ENCODE measurements at regions not wholly inside any gene's neighbourhood (a gene's known extent, or its start where the extent isn't known, plus 50 kb on each side); places are given as distances from the start of the nearest gene placed in this dataset.

DNA sequence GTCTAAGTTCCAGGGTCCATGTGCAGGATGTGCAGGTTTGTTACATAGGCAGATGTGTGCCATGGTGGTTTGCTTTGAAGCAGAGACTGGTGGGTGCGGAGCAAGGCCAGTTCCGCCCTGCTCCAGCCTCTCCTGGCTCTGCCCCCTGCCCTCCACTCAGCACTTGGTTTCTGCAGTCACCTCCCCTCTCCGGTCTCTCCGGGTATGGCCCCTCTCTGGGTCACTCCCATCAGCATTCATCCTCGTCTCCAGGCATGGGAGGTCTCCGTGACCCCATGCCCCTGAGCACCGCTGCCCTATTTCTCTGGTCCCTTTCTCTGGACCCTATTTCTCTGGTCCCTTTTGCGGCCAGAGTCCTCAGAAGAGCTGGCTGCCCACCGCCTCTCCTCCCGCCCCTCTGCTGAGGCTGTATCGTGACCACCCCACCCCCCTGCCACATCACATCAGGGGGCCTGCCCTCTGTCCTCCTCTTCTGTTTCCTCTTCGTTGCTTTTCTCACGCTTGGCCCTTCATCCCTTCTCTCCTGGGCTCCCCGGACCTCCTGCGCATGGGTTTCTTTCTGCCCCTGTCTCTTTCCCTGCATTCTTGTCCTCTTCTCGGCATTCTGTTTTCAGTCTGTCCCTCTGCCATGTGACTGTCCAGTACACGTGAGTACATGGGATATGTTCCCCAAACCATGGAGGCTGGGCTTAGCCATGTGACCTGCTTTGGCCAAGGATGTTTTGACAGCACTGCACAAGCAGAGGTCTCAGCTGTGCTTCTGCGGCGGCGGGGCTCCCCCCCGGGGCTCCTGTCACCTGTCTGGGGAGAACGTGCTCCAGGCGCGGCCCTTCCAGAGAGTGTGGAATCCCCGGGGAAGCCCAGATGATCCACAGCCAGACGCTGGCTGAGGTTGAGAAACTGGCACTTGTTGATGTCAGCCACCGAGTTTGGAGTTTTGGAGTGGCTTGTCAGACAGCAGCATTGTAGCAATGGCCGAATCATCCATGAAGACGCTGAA lies 54.4 kb upstream of the C1orf174 start:
- no peak for DNase-seq
- TF ChIP-seq POLR2A (IDR thresholded peaks at IDR 0.05; ENCODE audit: low read length) (no peak), GATA1 (IDR thresholded peaks at IDR 0.05; ENCODE audit: low read depth, low read length) (no peak)

DNA sequence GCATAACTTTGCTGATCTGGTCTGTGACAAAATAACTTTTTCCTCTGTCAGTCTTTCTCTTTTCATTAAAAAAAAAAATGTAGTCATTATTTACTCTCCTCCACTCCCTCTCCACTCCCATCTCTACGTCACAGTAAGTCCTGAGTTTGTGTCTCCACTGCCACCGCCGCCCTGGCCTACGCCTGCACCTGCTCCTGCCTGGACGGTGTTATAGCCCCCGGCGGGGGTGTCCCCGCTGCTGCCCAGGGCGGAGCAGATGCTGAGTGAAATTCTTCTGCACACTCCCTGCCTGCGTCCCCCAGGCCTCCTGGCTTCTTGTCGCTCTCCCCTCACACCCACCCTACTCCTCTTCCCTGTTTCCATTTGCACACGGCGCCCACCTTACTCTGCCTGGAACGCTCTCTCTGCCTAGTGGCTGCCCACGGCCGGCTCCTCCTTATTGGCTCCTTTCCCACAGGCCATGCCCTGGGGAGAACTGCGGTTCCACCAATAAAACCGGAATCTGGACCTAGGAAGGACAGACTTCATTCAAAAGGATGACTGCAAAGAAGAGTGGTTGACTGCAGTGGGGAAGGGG lies 55.2 kb upstream of the C1orf174 start:
- no peak for DNase-seq
- TF ChIP-seq POLR2A (IDR thresholded peaks at IDR 0.05; ENCODE audit: low read length): no peak
- no peak for TF ChIP-seq GATA1 (IDR thresholded peaks at IDR 0.05; ENCODE audit: low read depth, low read length)

DNA sequence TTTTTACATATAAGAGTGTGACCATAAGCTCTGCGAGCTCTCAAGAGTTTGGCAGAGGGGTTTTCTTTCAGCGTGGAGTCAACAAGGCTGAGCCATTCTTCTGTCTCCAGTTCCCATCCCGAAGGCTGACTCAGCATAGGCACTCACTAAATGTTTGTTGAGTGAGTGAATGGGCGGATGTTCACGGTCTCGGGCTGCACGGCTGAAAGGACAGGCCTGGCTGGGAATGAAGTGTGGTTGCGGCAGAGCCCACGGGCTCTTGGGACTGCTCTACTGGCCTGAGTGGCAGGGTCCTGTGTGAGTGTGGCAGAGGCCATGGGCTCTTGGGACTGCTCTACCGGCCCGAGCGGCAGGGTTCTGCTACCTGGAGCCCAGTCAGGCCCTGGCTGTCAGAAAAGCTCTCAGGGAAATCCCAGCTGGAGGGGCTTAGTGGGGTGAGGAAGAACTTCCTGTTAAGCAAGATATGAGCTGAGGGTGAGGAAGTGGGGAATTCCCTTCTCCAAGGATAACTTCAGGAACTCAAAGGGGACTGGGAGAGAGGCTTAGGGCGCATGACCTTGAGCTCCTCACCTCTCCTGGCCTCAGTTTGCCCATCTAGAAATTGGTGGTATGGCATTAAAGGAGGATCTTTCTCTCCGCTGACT lies 56.6 kb upstream of the C1orf174 start:
- no peak for DNase-seq
- no peak for TF ChIP-seq GATA1 (IDR thresholded peaks at IDR 0.05; ENCODE audit: low read depth, low read length)
- TF ChIP-seq POLR2A (IDR thresholded peaks at IDR 0.05; ENCODE audit: low read length): no peak

DNA sequence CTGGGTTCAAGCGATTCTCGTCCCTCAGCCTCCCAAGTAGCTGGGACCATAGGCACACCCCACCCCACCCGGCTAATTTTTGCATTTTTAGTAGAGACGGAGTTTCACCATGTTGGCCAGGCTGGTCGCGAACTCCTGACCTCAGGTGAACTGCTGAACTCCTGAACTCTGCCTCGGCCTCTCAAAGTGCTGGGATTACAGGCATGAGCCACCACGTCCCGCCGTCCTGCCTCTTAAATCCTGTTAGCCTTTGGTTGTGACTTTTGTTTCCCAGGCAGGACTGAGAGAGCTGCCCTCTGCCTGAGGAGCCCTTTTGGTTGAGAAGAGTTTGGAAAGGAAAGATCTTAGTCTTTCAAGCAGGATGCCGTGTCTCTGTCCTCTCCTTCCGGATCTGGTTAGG lies 59.3 kb upstream of the C1orf174 start:
- no peak for DNase-seq
- TF ChIP-seq POLR2A (IDR thresholded peaks at IDR 0.05; ENCODE audit: low read length) (no peak), GATA1 (IDR thresholded peaks at IDR 0.05; ENCODE audit: low read depth, low read length) (no peak)

DNA sequence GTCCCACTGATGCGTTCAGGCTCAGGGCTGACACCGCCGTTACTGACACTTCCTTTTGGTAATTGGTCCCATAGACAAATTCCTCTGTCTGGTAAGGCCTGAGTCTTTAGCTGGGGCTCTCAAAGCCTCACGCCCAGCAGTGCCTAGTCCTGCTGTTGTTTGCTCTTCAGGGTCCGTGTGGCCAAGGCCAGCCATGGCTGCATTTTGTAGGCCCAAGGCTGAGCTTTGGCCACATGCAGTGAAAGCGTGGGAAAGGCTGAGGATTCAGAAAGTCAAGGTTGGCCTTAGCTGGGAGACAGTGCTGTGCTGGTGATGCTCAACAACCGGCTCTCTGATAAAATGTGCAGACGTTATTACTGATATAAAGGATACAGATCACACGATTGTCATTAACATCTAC lies 63.5 kb upstream of the C1orf174 start:
- no peak for DNase-seq
- no peak for TF ChIP-seq POLR2A (IDR thresholded peaks at IDR 0.05; ENCODE audit: low read length)
- no peak for TF ChIP-seq GATA1 (IDR thresholded peaks at IDR 0.05; ENCODE audit: low read depth, low read length)

DNA sequence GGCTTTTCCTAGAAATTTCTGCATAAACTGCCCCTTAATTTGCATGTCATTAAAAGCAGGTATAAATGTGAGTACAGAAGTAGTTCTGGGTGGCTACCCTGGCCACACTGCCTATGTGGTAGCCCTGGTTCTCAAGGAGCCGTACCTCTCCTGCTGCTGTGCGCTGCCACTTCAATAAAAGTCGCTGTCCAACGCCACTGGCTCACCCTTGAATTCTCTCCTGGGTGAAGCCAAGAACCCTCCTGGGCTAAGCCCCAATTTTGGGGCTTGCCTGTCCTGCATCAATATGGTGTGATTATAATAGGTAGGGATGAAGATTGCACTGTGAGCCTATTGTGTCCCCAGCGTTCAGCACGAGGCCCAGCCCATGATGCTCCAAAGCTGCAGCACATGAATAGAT lies 65.6 kb upstream of the C1orf174 start:
- no peak for TF ChIP-seq POLR2A (IDR thresholded peaks at IDR 0.05; ENCODE audit: low read length)
- no peak for TF ChIP-seq GATA1 (IDR thresholded peaks at IDR 0.05; ENCODE audit: low read depth, low read length)
- DNase-seq: no peak

DNA sequence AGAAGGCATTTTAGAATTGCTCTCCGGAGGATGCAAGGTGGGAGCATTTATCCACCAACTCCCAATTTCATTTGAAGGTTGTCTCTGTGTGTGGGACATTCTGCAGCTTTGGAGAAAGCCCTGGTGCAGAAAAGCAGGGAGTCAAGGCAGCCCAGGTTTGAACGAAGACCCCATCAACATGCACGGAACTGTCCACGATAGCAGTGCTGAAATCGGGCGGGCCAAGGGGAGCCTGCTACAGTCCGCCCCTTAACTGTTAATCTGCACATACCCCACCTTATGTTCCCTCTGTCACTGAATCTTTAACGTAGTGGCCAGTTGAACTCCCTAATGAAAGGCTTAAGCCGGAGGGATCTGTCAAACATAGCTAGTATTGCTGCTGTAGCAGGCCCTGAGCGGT lies 68.8 kb upstream of the C1orf174 start:
- no peak for DNase-seq
- TF ChIP-seq POLR2A (IDR thresholded peaks at IDR 0.05; ENCODE audit: low read length) (no peak), GATA1 (IDR thresholded peaks at IDR 0.05; ENCODE audit: low read depth, low read length) (no peak)

DNA sequence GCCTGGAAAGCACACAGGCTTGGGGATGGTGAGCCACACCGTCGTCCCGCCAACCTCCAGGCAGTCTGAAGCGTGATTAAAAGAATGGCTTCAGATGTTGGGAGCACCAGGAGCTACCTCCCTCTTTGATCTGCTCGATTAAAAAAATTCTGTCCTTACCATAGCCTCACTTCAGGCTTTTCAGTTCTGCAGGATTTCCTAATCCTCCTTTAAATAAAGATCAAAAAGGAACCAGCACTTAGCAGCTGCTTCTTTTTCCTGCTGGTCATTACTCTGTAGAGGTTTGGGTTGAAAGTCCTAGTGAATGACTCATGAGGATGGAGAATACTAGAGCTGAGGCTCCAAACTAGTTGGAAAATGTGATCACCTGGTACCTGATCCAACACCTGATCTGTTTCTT lies 71.9 kb upstream of the C1orf174 start:
- no peak for TF ChIP-seq GATA1 (IDR thresholded peaks at IDR 0.05; ENCODE audit: low read depth, low read length)
- no peak for TF ChIP-seq POLR2A (IDR thresholded peaks at IDR 0.05; ENCODE audit: low read length)
- no peak for DNase-seq

DNA sequence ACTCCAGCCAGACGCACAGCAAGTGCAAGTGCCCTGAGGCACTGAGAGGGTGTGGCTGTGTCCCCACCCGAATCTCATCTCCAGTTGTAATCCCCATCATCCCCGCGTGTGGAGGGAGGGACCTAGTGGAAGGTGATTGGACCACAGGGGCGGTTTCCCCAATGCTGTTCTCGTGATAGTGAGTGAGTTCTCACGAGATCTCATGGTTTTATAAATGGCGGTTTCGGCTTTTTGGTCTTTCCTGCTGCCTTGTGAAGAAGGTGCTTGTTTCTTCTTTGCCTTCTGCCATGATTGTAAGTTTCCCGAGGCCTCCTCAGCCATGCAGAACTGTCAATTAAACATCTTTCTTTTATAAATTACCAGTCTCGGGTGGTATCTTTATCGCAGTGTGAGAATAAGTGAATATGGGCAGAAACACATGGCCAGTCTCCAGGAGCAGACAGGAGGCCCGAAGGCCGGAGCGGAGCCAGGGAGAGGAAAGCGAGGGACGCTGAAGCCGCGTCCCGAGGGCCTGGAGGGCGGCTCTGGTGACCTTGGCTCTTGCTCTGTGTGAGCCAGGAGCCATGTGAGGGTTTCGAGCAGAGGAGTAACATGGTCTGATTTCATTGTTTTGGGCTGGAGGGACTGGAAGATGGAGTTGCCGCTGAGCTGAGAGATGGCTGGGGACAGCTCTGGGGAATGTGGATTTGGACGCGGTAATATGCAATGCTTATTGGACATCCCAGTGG lies 76.0 kb upstream of the C1orf174 start:
- DNase-seq: no peak
- no peak for TF ChIP-seq POLR2A (IDR thresholded peaks at IDR 0.05; ENCODE audit: low read length)
- no peak for TF ChIP-seq GATA1 (IDR thresholded peaks at IDR 0.05; ENCODE audit: low read depth, low read length)

DNA sequence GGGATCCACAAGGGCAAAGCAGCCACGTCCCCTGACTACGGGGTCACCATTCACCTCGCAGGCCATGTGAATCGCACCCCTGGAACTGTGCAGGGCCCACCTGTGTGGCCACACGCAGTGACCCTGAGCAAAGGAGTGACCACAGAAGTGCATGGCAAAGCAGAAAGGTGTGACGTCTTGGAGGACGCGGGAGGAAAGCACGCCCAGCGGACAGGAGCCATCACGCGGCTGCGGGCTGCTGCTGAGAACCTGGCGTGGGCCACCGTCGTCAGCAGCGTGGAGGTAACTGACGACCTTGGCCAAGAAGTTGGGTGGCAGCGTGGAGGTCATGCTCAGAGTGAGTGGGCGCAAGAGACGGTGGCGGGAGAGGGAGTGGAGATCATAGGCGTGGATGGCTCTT lies 76.7 kb upstream of the C1orf174 start:
- DNase-seq: no peak
- TF ChIP-seq POLR2A (IDR thresholded peaks at IDR 0.05; ENCODE audit: low read length) (no peak), GATA1 (IDR thresholded peaks at IDR 0.05; ENCODE audit: low read depth, low read length) (no peak)

DNA sequence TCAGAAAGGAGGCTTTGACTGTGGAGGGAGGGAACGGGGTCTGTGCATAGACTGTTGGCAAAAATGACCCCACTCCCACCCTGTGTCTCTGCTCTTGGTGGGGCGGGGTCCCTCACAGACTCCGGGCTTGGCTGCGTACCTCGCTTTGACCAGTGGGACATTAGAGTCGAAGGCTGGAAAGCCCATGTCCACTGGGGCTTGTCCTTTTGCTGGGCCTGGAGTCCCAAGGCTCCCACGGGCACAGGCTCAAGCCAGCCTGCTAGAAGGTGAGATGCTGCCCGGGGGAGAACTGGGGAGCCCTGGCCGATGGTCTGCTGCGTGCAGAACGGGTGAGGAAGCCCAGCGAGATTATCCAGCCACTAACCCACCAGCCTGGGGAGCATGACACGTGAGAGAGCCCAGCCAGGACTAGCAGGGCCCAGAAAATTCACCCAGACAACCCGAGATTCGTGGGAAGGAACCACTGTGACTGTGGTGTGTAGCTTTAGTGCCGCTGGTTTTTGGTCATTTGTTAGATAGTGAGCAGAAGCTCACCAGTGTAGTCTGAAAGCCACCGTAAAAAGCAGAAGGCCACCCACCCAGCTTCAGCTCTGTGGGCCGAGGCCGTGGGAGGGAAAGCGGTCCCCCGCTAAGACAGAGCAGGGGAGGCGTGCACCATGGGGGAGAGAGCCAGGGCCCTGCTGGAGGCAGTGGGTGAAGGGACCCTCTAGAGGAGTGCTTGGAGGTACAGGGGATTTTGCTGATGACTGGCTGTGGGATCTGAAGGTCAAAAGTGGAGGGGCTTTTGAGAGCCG lies 78.3 kb upstream of the C1orf174 start:
- DNase-seq: no peak
- TF ChIP-seq POLR2A (IDR thresholded peaks at IDR 0.05; ENCODE audit: low read length) (no peak), GATA1 (IDR thresholded peaks at IDR 0.05; ENCODE audit: low read depth, low read length) (no peak)

DNA sequence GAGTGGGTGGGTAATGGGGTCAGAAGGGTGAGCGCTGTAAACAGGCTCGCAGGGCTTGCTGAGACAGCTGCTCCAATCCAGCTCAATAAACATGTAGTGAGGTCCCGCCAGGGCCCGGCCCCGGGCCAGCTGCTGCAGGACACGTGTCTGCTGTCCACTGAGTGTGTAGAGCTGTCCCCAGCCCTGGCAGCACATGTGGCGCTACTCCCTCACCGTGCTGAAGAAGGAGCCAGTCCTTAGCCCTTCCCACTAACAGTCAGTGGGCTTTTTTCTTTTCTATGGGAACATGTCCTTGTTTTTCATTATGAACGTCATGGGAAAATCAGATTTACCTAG lies 78.9 kb upstream of the C1orf174 start:
- TF ChIP-seq GATA1 (IDR thresholded peaks at IDR 0.05; ENCODE audit: low read depth, low read length) (no peak), POLR2A (IDR thresholded peaks at IDR 0.05; ENCODE audit: low read length) (no peak)

DNA sequence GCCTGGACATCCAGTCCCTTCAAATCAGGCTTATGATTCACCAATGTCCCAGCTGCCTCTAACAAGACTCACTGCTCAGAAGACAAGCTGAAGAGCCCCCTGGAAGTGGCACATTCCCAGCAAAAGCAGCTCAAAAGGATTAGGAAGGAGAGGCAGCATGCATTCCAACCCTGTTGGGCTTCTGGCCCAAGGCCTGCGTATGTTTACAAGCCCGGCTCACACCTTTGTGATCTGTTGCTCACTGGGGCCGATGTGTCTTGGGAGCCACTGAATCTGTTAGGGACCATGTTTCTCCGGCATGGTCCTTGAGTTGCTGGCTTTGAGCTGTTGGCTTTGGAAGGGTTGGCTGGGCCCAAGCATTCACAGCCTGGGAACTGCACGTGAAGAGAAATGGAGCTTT lies 81.2 kb upstream of the C1orf174 start:
- TF ChIP-seq GATA1 (IDR thresholded peaks at IDR 0.05; ENCODE audit: low read depth, low read length) (no peak), POLR2A (IDR thresholded peaks at IDR 0.05; ENCODE audit: low read length) (no peak)
- no peak for DNase-seq

More for the DNA sequence above, 78.9 kb upstream of the C1orf174 start:
- no peak for DNase-seq

Data from erythroblast (primary cell).